Heart left ventricle (tissue), 16 donors: ENCODE measurements at regions not wholly inside any gene's neighbourhood (a gene's known extent, or its start where the extent isn't known, plus 50 kb on each side); places are given as distances from the start of the nearest gene placed in this dataset.

Experiments used
- ATAC-seq, 4 donors: fragments of 200-7000 bp; cut with Tn5 transposase; one replicate each; pipeline ENCODE4 v1.9.1; 2020 to 2022; ENCODE audit warnings: moderate library complexity in 4 of 4, mild to moderate bottlenecking in 3 of 4, moderate number of reproducible peaks in 1 of 4
- DNase-seq, 5 donors: peaks; one replicate each; pipeline ENCODE4 v3.0.0-alpha.2; 2020
- H3K27ac ChIP-seq, 12 donors: fragments of 200-600 bp; sonication (generic) in 4 of 12; one replicate each; pipeline versions ENCODE4 v1.5.0 to v1.8.0; 2016 to 2022; ENCODE audit warnings: mild to moderate bottlenecking in 2 of 12
- H3K27me3 ChIP-seq, 9 donors: fragments of 200-600 bp; sonication (generic) in 2 of 9; one replicate each; pipeline versions ENCODE4 v1.5.1 to v1.8.0; 2016 to 2022; ENCODE audit warnings: mild to moderate bottlenecking in 3 of 9
- H3K36me3 ChIP-seq, 9 donors: fragments of 200-600 bp; sonication (generic) in 2 of 9; one replicate each; pipeline versions ENCODE4 v1.5.0 to v1.8.0; 2018 to 2022; ENCODE audit warnings: mild to moderate bottlenecking in 2 of 9
- H3K4me1 ChIP-seq, 12 donors: fragments of 200-600 bp; sonication (generic) in 4 of 12; one replicate each; pipeline versions ENCODE4 v1.5.0 to v1.8.0; 2016 to 2022; ENCODE audit warnings: mild to moderate bottlenecking in 3 of 12
- H3K4me3 ChIP-seq, 12 donors: fragments of 200-600 bp; sonication (generic) in 4 of 12; one replicate each; pipeline versions ENCODE4 v1.5.0 to v1.8.0; 2017 to 2022; ENCODE audit warnings: mild to moderate bottlenecking in 9 of 12, moderate library complexity in 4 of 12
- H3K9me3 ChIP-seq, 12 donors: fragments of 200-600 bp; sonication (generic) in 4 of 12; one replicate each; pipeline versions ENCODE4 v1.5.0 to v1.8.0; 2016 to 2022; ENCODE audit warnings: mild to moderate bottlenecking in 1 of 12
- POLR2A ChIP-seq, 2 donors: fragments of 450-650 bp; IDR thresholded peaks; one replicate each; pipeline ENCODE4 v1.6.1; 2017; ENCODE audit warnings: antibody characterized with exemption in 2 of 2, mild to moderate bottlenecking in 2 of 2, moderate library complexity in 2 of 2
- WGBS, 4 donors: extraction: QIAGEN DNeasy Blood & Tissue Kit in 2 of 4; methylation state at CpG; one replicate each; pipeline versions ENCODE4 v1.1.5 to v1.1.7; 2013 to 2018; 5-methylcytosine and 5-hydroxymethylcytosine counted together
- intact Hi-C, 10 donors: fragments of 100-400 bp; cut with DNase I; formaldehyde crosslinking; loops; one replicate each; pipeline versions ENCODE4 v1.11.1 to v1.14.2; 2022
- TF ChIP-seq, protein P1 (sequence below), 12 donors: fragments of 200-600 bp; sonication (generic) in 4 of 12; IDR thresholded peaks; one replicate each; pipeline versions ENCODE4 v1.5.0 to v1.8.0; 2018 to 2022; ENCODE audit warnings: antibody characterized with exemption in 12 of 12, mild to moderate bottlenecking in 5 of 12
- donor health status: ischemic (EF 13 %, LVEDD 7.1; RV severe dilation, severe dysfunction).
- donor health status: healthy with polysubstance abuse.
- donor health status: DM: no; HTN: yes; CAD: no.
- donor health status: DM: no; HTN: no; CAD: no.
- donor health status: ischemic (EF 25% LVEDD 6.9; RV normal size, moderate dysfunction).
- donor health status: ischemic (EF 25% LVEDD 5.7; RV mildly dilated, moderate dysfunction).
- donor health status: healthy.
- donor health status: DM: yes; HTN: yes; CAD: no.
- donor health status: ischemic (EF 35%, LVEDD 5.7; RV mildly dilated, moderate dysfunction).
- donor health status: nonischemic (EF 11% LVEDD 7.7; RV severe dilation, severe dysfunction).
- donor health status: DM: yes; HTN: yes; CAD: no.
- donor health status: PGD.
- donor health status: ischemic (EF 29% LVEDD 5.4; RV normal size, mild dysfunction).
- donor health status: nonischemic (EF 23%, LVEDD 6.1; RV moderate dilation, normal function).

- no peaks in the 10 kb centered on the region for H3K27me3 ChIP-seq
- ATAC-seq (no peak), DNase-seq (no peak)
- no peaks in the 10 kb centered on the region for H3K36me3 ChIP-seq
- no peak overlapping the region for H3K4me3 ChIP-seq
- H3K27ac ChIP-seq: no peak overlapping the region
- TF ChIP-seq POLR2A (IDR thresholded peaks at IDR 0.05): no peak
- TF ChIP-seq, protein P1, sequence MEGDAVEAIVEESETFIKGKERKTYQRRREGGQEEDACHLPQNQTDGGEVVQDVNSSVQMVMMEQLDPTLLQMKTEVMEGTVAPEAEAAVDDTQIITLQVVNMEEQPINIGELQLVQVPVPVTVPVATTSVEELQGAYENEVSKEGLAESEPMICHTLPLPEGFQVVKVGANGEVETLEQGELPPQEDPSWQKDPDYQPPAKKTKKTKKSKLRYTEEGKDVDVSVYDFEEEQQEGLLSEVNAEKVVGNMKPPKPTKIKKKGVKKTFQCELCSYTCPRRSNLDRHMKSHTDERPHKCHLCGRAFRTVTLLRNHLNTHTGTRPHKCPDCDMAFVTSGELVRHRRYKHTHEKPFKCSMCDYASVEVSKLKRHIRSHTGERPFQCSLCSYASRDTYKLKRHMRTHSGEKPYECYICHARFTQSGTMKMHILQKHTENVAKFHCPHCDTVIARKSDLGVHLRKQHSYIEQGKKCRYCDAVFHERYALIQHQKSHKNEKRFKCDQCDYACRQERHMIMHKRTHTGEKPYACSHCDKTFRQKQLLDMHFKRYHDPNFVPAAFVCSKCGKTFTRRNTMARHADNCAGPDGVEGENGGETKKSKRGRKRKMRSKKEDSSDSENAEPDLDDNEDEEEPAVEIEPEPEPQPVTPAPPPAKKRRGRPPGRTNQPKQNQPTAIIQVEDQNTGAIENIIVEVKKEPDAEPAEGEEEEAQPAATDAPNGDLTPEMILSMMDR (IDR thresholded peaks at IDR 0.05): no peak
- no peaks in the 10 kb centered on the region for H3K4me1 ChIP-seq
- no peaks in the 10 kb centered on the region for H3K9me3 ChIP-seq
- intact Hi-C loops: no loop called here
Measured at GRCh38 chr1:187685333-187685732, 856.6 kb downstream of the PLA2G4A start.

DNA sequence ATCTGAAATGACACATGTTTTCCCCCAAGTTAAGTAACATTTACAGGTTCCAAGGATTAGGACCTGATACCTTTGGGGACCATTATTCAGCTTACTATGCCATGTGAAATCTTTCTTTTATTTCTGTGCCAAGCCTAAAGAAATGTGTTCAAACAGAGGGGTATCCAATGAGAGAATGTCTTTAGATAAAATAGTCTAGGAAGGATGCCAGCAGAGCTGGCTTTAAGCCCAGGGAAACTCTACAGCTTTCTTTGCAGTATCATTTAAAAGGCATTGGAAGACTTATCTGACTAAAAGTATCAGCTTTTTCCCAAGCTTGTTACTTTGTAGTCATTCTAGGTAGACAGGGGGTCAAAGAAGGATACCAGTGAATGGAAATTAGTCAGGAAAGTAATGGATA is 860.4 kb downstream of the PLA2G4A start:
- no peaks in the 10 kb centered on the region for H3K36me3 ChIP-seq
- no peaks in the 10 kb centered on the region for H3K9me3 ChIP-seq
- H3K4me1 ChIP-seq: no peaks in the 10 kb centered on the region
- ATAC-seq: no peak
- TF ChIP-seq, protein P1 (IDR thresholded peaks at IDR 0.05): no peak
- TF ChIP-seq POLR2A (IDR thresholded peaks at IDR 0.05): no peak
- H3K27ac ChIP-seq: no peak overlapping the region
- intact Hi-C loops: no loop called here
- DNase-seq: no peak
- H3K27me3 ChIP-seq: no peaks in the 10 kb centered on the region
- no peak overlapping the region for H3K4me3 ChIP-seq

DNA sequence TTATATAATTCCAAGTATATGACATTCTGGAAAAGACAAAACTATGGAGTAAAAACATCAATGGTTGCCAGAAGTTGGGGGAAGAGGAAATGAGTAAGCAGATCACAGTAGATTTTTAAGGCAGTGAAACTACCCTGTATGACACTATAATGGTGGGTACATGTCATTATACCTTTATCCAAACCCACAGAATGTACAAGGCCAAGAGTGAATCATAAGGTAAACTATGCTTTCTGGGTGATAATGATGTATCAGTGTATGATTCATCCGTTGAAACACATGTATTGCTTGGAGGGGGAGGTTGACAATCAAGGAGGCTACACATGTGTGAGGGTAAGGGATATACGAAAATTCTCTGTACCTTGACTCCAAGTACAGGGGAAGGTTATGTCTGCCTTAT is 862.7 kb downstream of the PLA2G4A start:
- intact Hi-C loops: no loop called here
- ATAC-seq (no peak), DNase-seq (no peak)
- no peak overlapping the region for H3K27ac ChIP-seq
- H3K36me3 ChIP-seq: no peaks in the 10 kb centered on the region
- no peaks in the 10 kb centered on the region for H3K4me1 ChIP-seq
- WGBS, 4 donors: 71 to 73% (median 73%) methylated on average over 2 of the region's 2 CpGs
- H3K4me3 ChIP-seq: no peak overlapping the region
- H3K27me3 ChIP-seq: no peaks in the 10 kb centered on the region
- TF ChIP-seq, protein P1 (IDR thresholded peaks at IDR 0.05): no peak
- no peak for TF ChIP-seq POLR2A (IDR thresholded peaks at IDR 0.05)
- no peaks in the 10 kb centered on the region for H3K9me3 ChIP-seq

DNA sequence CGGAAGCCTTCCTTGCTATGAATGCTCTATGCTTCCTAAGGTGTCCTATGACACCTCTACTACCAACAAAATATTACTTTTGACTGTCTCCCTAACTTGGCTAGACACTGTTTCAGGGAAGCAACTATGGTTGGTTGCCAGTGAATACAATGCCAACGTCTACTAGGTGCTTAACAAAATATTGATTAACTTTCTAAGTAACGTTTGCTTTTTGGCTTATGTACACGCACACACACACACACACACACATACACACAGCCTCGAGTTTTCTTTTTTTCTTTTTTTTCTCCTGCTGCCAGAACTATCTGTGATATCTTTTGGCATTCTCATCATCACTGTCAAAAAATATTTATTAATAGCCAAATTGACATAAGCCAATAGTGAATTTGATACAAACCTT is 864.0 kb downstream of the PLA2G4A start:
- ATAC-seq: no peak
- H3K4me1 ChIP-seq: no peaks in the 10 kb centered on the region
- no peak overlapping the region for H3K27ac ChIP-seq
- intact Hi-C loops: no loop called here
- 62 to 77% (median 68%) methylated on average over 5 of the region's 5 CpGs for WGBS, 4 donors
- DNase-seq: no peak
- no peaks in the 10 kb centered on the region for H3K9me3 ChIP-seq
- TF ChIP-seq POLR2A (IDR thresholded peaks at IDR 0.05): no peak
- TF ChIP-seq, protein P1 (IDR thresholded peaks at IDR 0.05): no peak
- H3K4me3 ChIP-seq: no peak overlapping the region
- no peaks in the 10 kb centered on the region for H3K36me3 ChIP-seq
- no peaks in the 10 kb centered on the region for H3K27me3 ChIP-seq
